GM10266 (cell line): ENCODE measurements at regions not wholly inside any gene's neighbourhood (a gene's known extent, or its start where the extent isn't known, plus 50 kb on each side); places are given as distances from the start of the nearest gene placed in this dataset.

Experiments
- DNase-seq: peaks from one replicate; pipeline ENCODE4 v3.0.0; 2012; ENCODE audit errors: extremely low spot score
- CTCF ChIP-seq: IDR thresholded peaks from 2 replicates; pipeline ENCODE4 v1.5.1; 2012; ENCODE audit warnings: mild to moderate bottlenecking, low read depth; ENCODE audit not compliant: control insufficient read depth, insufficient read depth; ENCODE audit errors: missing control alignments

GRCh38 chr1:60329651-60330050 is 256.1 kb upstream of the C1orf87 start:
- no peak for TF ChIP-seq CTCF

GRCh38 chr1:60311838-60312237 is 238.3 kb upstream of the C1orf87 start:
- no peak for TF ChIP-seq CTCF
- no peak for DNase-seq

More at GRCh38 chr1:60329651-60330050, 256.1 kb upstream of the C1orf87 start:
- DNase-seq = no peak

GRCh38 chr1:60299581-60299980 is 226.0 kb upstream of the C1orf87 start:
- no peak for TF ChIP-seq CTCF
- DNase-seq = no peak

- no peak for DNase-seq
- TF ChIP-seq CTCF = no peak
These were observed 224.7 kb upstream of the C1orf87 start for GRCh38 chr1:60298290-60298689.

- DNase-seq = no peak
These were observed 223.2 kb upstream of the C1orf87 start for GRCh38 chr1:60296794-60297193.

GRCh38 chr1:60292140-60292539 is 218.6 kb upstream of the C1orf87 start:
- no peak for DNase-seq
- no peak for TF ChIP-seq CTCF

More at GRCh38 chr1:60296794-60297193, 223.2 kb upstream of the C1orf87 start:
- TF ChIP-seq CTCF = no peak

GRCh38 chr1:60290393-60290792 is 216.8 kb upstream of the C1orf87 start:
- TF ChIP-seq CTCF = no peak

More at GRCh38 chr1:60290393-60290792, 216.8 kb upstream of the C1orf87 start:
- DNase-seq = no peak
